Testis (tissue), 2 donors: ENCODE measurements at regions not wholly inside any gene's neighbourhood (a gene's known extent, or its start where the extent isn't known, plus 50 kb on each side); places are given as distances from the start of the nearest gene placed in this dataset.

Source experiments
- POLR2A ChIP-seq: fragments of 450-650 bp; IDR thresholded peaks from one replicate; pipeline ENCODE4 v1.6.1; 2017; ENCODE audit warnings: antibody characterized with exemption, mild to moderate bottlenecking, moderate library complexity
- TF ChIP-seq, protein P1 (sequence below), 3 experiments: fragments of 450-650 bp in 2 of 3; fragments of 200-600 bp in 1 of 3; sonication (generic) in 1 of 3; IDR thresholded peaks; one replicate each; pipeline ENCODE4 v1.5.1; 2016 to 2019; ENCODE audit warnings: antibody characterized with exemption in 3 of 3, mild to moderate bottlenecking in 2 of 3, moderate library complexity in 1 of 3

DNA sequence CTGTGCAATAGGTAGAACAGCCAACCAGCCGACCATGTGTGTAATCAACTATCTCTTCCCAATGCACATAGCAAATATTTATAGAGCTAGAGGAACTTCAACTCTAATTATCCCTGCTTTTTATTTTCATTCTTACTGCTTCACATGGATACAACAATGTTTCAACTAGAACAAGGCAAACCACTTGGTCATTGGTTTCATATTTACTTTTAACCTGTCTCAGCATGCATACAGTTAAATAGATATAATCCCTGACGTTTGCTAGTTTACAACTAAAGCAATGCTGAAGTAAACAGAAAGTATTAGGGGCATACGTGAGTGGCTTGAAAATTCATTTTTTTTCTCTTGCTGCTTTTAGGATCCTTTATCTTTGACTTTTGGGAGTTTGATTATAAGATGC is 318.5 kb upstream of the MAP3K7 start:
- TF ChIP-seq, protein P1, sequence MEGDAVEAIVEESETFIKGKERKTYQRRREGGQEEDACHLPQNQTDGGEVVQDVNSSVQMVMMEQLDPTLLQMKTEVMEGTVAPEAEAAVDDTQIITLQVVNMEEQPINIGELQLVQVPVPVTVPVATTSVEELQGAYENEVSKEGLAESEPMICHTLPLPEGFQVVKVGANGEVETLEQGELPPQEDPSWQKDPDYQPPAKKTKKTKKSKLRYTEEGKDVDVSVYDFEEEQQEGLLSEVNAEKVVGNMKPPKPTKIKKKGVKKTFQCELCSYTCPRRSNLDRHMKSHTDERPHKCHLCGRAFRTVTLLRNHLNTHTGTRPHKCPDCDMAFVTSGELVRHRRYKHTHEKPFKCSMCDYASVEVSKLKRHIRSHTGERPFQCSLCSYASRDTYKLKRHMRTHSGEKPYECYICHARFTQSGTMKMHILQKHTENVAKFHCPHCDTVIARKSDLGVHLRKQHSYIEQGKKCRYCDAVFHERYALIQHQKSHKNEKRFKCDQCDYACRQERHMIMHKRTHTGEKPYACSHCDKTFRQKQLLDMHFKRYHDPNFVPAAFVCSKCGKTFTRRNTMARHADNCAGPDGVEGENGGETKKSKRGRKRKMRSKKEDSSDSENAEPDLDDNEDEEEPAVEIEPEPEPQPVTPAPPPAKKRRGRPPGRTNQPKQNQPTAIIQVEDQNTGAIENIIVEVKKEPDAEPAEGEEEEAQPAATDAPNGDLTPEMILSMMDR (IDR thresholded peaks at IDR 0.05), result no peak
- TF ChIP-seq POLR2A, result no peak
